IgD-negative memory B cell (primary cell): ENCODE measurements at regions not wholly inside any gene's neighbourhood (a gene's known extent, or its start where the extent isn't known, plus 50 kb on each side); places are given as distances from the start of the nearest gene placed in this dataset.

Source experiments
- H3K27ac Mint-ChIP-seq, 3 donors: one replicate each; pipeline ENCODE4 v1.8.0; 2020 to 2022; ENCODE audit warnings: mild to moderate bottlenecking in 3 of 3, mixed read lengths in 3 of 3, moderate library complexity in 1 of 3
- H3K27me3 Mint-ChIP-seq: one replicate; pipeline ENCODE4 v1.8.0; 2021; ENCODE audit warnings: mixed read lengths
- H3K36me3 Mint-ChIP-seq: one replicate; pipeline ENCODE4 v1.8.0; 2020; ENCODE audit warnings: mild to moderate bottlenecking, mixed read lengths
- H3K4me1 Mint-ChIP-seq, 3 donors: one replicate each; pipeline ENCODE4 v1.8.0; 2020 to 2022; ENCODE audit warnings: mixed read lengths in 3 of 3, mild to moderate bottlenecking in 1 of 3
- H3K4me3 Mint-ChIP-seq, 4 donors: one replicate each; pipeline ENCODE4 v1.8.0; 2020 to 2022; ENCODE audit warnings: mild to moderate bottlenecking in 4 of 4, mixed read lengths in 4 of 4, moderate library complexity in 3 of 4
- H3K9me3 Mint-ChIP-seq, 3 donors: one replicate each; pipeline ENCODE4 v1.8.0; 2020 to 2021; ENCODE audit warnings: mixed read lengths in 3 of 3, mild to moderate bottlenecking in 1 of 3

- Mint-ChIP-seq H3K9me3 (no peaks in the 10 kb centered on the region), H3K27me3 (peaks cover 4% of the 10 kb centered on the region), H3K36me3 (peaks cover 5% of the 10 kb centered on the region), H3K4me1 (no peaks in the 10 kb centered on the region), H3K4me3 (no peak overlapping the region), H3K27ac (no peak overlapping the region)
Measured at GRCh38 chr10:110399106-110399964, 94.6 kb upstream of the SMNDC1 start.

GRCh38 chr10:110399965-110400933 lies 95.5 kb upstream of the SMNDC1 start:
- no peak overlapping the region for H3K27ac Mint-ChIP-seq
- peaks cover 3% of the 10 kb centered on the region for H3K36me3 Mint-ChIP-seq
- no peaks in the 10 kb centered on the region for H3K4me1 Mint-ChIP-seq
- no peaks in the 10 kb centered on the region for H3K9me3 Mint-ChIP-seq
- H3K27me3 Mint-ChIP-seq: peaks cover 3% of the 10 kb centered on the region
- no peak overlapping the region for H3K4me3 Mint-ChIP-seq

GRCh38 chr10:110401401-110402076 lies 96.2 kb upstream of the DUSP5 start:
- H3K27ac Mint-ChIP-seq: no peak overlapping the region
- no peaks in the 10 kb centered on the region for H3K9me3 Mint-ChIP-seq
- no peaks in the 10 kb centered on the region for H3K4me1 Mint-ChIP-seq
- peaks cover 9% of the 10 kb centered on the region for H3K27me3 Mint-ChIP-seq
- H3K36me3 Mint-ChIP-seq: peaks cover 3% of the 10 kb centered on the region
- H3K4me3 Mint-ChIP-seq: no peak overlapping the region

GRCh38 chr10:110402077-110402416 lies 95.7 kb upstream of the DUSP5 start:
- no peak overlapping the region for H3K27ac Mint-ChIP-seq

GRCh38 chr10:110403593-110403992 lies 94.1 kb upstream of the DUSP5 start:
- Mint-ChIP-seq H3K27ac (no peak overlapping the region), H3K27me3 (peaks cover 21% of the 10 kb centered on the region), H3K9me3 (no peaks in the 10 kb centered on the region), H3K4me1 (peaks cover 0 to 7% (median 3%) of the 10 kb centered on the region in 3 donors), H3K4me3 (no peak overlapping the region), H3K36me3 (peaks cover 3% of the 10 kb centered on the region)

More at GRCh38 chr10:110402077-110402416, 95.7 kb upstream of the DUSP5 start:
- peaks cover 13% of the 10 kb centered on the region for H3K27me3 Mint-ChIP-seq
- peaks cover 3% of the 10 kb centered on the region for H3K36me3 Mint-ChIP-seq
- H3K4me1 Mint-ChIP-seq: no peaks in the 10 kb centered on the region
- no peak overlapping the region for H3K4me3 Mint-ChIP-seq
- H3K9me3 Mint-ChIP-seq: no peaks in the 10 kb centered on the region

GRCh38 chr10:110404413-110404812 lies 93.3 kb upstream of the DUSP5 start:
- H3K27me3 Mint-ChIP-seq: peaks cover 21% of the 10 kb centered on the region
- peaks cover 0 to 12% (median 10%) of the 10 kb centered on the region in 3 donors for H3K4me1 Mint-ChIP-seq
- H3K27ac Mint-ChIP-seq: no peak overlapping the region
- H3K36me3 Mint-ChIP-seq: peaks cover 3% of the 10 kb centered on the region
- H3K9me3 Mint-ChIP-seq: no peaks in the 10 kb centered on the region
- no peak overlapping the region for H3K4me3 Mint-ChIP-seq

GRCh38 chr10:110404825-110405224 lies 92.9 kb upstream of the DUSP5 start:
- Mint-ChIP-seq H3K4me1 (peaks cover 0 to 17% (median 13%) of the 10 kb centered on the region in 3 donors), H3K36me3 (peaks cover 4% of the 10 kb centered on the region), H3K27me3 (peaks cover 23% of the 10 kb centered on the region), H3K4me3 (no peak overlapping the region), H3K9me3 (no peaks in the 10 kb centered on the region), H3K27ac (no peak overlapping the region)

GRCh38 chr10:110405380-110405779 lies 92.3 kb upstream of the DUSP5 start:
- Mint-ChIP-seq H3K27me3 (peaks cover 28% of the 10 kb centered on the region), H3K27ac (no peak overlapping the region), H3K9me3 (no peaks in the 10 kb centered on the region), H3K4me1 (peaks cover 0 to 21% (median 18%) of the 10 kb centered on the region in 3 donors), H3K4me3 (no peak overlapping the region), H3K36me3 (peaks cover 5% of the 10 kb centered on the region)

GRCh38 chr10:110407301-110408170 lies 90.2 kb upstream of the DUSP5 start:
- Mint-ChIP-seq H3K27me3 (peaks cover 33% of the 10 kb centered on the region), H3K4me1 (peaks cover 0 to 37% (median 33%) of the 10 kb centered on the region in 3 donors), H3K4me3 (peak overlapping the region in 1 of 4 donors; percentile 63), H3K36me3 (peaks cover 1% of the 10 kb centered on the region), H3K27ac (peak overlapping the region in 1 of 3 donors; percentile 60), H3K9me3 (no peaks in the 10 kb centered on the region)

GRCh38 chr10:110408203-110408871 lies 89.4 kb upstream of the DUSP5 start:
- H3K4me3 Mint-ChIP-seq: peak overlapping the region in 2 of 4 donors; percentile 10 to 65
- H3K27ac Mint-ChIP-seq: peak overlapping the region in 1 of 3 donors; percentile 15
- H3K27me3 Mint-ChIP-seq: peaks cover 33% of the 10 kb centered on the region

GRCh38 chr10:110408943-110409342 lies 88.8 kb upstream of the DUSP5 start:
- H3K4me3 Mint-ChIP-seq: no peak overlapping the region
- H3K9me3 Mint-ChIP-seq: no peaks in the 10 kb centered on the region
- peaks cover 33% of the 10 kb centered on the region for H3K27me3 Mint-ChIP-seq
- H3K4me1 Mint-ChIP-seq: peaks cover 12 to 46% (median 42%) of the 10 kb centered on the region in 3 donors
- peak overlapping the region in 1 of 3 donors; percentile 15 for H3K27ac Mint-ChIP-seq
- H3K36me3 Mint-ChIP-seq: peaks cover 1% of the 10 kb centered on the region

More at GRCh38 chr10:110408203-110408871, 89.4 kb upstream of the DUSP5 start:
- no peaks in the 10 kb centered on the region for H3K9me3 Mint-ChIP-seq
- H3K4me1 Mint-ChIP-seq: peaks cover 6 to 42% (median 41%) of the 10 kb centered on the region in 3 donors
- H3K36me3 Mint-ChIP-seq: peaks cover 1% of the 10 kb centered on the region

GRCh38 chr10:110409488-110409887 lies 88.2 kb upstream of the DUSP5 start:
- Mint-ChIP-seq H3K27ac (peak overlapping the region in 1 of 3 donors; percentile 15), H3K9me3 (no peaks in the 10 kb centered on the region)

GRCh38 chr10:110409926-110410325 lies 87.8 kb upstream of the DUSP5 start:
- H3K9me3 Mint-ChIP-seq: no peaks in the 10 kb centered on the region
- no peak overlapping the region for H3K27ac Mint-ChIP-seq
- H3K4me3 Mint-ChIP-seq: peak overlapping the region in 2 of 4 donors; percentile 67 to 82
- peaks cover 20 to 56% (median 51%) of the 10 kb centered on the region in 3 donors for H3K4me1 Mint-ChIP-seq
- peaks cover 1% of the 10 kb centered on the region for H3K36me3 Mint-ChIP-seq
- H3K27me3 Mint-ChIP-seq: peaks cover 33% of the 10 kb centered on the region

More at GRCh38 chr10:110409488-110409887, 88.2 kb upstream of the DUSP5 start:
- H3K27me3 Mint-ChIP-seq: peaks cover 33% of the 10 kb centered on the region
- peak overlapping the region in 1 of 4 donors; percentile 82 for H3K4me3 Mint-ChIP-seq
- peaks cover 16 to 52% (median 46%) of the 10 kb centered on the region in 3 donors for H3K4me1 Mint-ChIP-seq
- H3K36me3 Mint-ChIP-seq: peaks cover 1% of the 10 kb centered on the region
